B cell (primary cell): ENCODE measurements at regions not wholly inside any gene's neighbourhood (a gene's known extent, or its start where the extent isn't known, plus 50 kb on each side); places are given as distances from the start of the nearest gene placed in this dataset.

Source experiments
- ATAC-seq: fragments of 200-7000 bp; cut with Tn5 transposase; one replicate; pipeline ENCODE4 v1.10.0; 2021; ENCODE audit warnings: low read depth, mild to moderate bottlenecking, moderate number of reproducible peaks, moderate library complexity
- CTCF ChIA-PET: fragments of 350-600 bp; sonication (Branson Sonifier 250); formaldehyde crosslinking; loops from one replicate; lab custom pipeline; 2021; ENCODE audit warnings: antibody characterized with exemption, inconsistent platforms; lab: Charles Lee
- POLR2A ChIA-PET: fragments of 350-600 bp; sonication (Branson Sonifier 250); formaldehyde crosslinking; loops from one replicate; lab custom pipeline; 2021; ENCODE audit warnings: antibody characterized with exemption; lab: Charles Lee
- DNase-seq: peaks from one replicate; pipeline ENCODE4 v3.0.0; 2013
- H2AFZ ChIP-seq: 2 replicates; pipeline ENCODE4 v1.6.1; 2012; ENCODE audit warnings: mild to moderate bottlenecking, low read depth, low read length; ENCODE audit not compliant: insufficient read depth, poor library complexity, severe bottlenecking
- H3K27ac ChIP-seq, 2 donors: 1 replicate in 1 of 2; 2 replicates in 1 of 2; pipeline ENCODE4 v1.5.1; 2012 to 2013; ENCODE audit warnings: low read length in 2 of 2, mild to moderate bottlenecking in 2 of 2, moderate library complexity in 1 of 2
- H3K27me3 ChIP-seq, 4 experiments: fragments of 200-600 bp in 1 of 4; sonication (generic) in 1 of 4; replicated peaks in 1 of 4; 1 replicate in 2 of 4; 2 replicates in 2 of 4; pipeline versions ENCODE4 v1.6.1 to v1.7.0; 2013 to 2016; ENCODE audit warnings: low read length in 3 of 4, mild to moderate bottlenecking in 2 of 4, mixed read lengths in 1 of 4, moderate library complexity in 1 of 4; ENCODE audit not compliant: insufficient read depth in 4 of 4, control insufficient read depth in 3 of 4; ENCODE audit errors: control extremely low read depth in 1 of 4
- H3K36me3 ChIP-seq, 2 experiments: replicated peaks in 1 of 2; 1 replicate in 1 of 2; 2 replicates in 1 of 2; pipeline versions ENCODE4 v1.6.1 to v1.7.1; 2013; ENCODE audit warnings: low read length in 1 of 2; ENCODE audit not compliant: insufficient read depth in 2 of 2, control insufficient read depth in 1 of 2; ENCODE audit errors: control extremely low read depth in 1 of 2, extremely low read depth in 1 of 2
- H3K4me1 ChIP-seq, 2 donors: fragments of 200-600 bp in 1 of 2; sonication (generic) in 1 of 2; 1 replicate in 1 of 2; 2 replicates in 1 of 2; pipeline versions ENCODE4 v1.5.1 to v1.6.1; 2013 to 2017; ENCODE audit warnings: low read length in 2 of 2; ENCODE audit not compliant: control insufficient read depth in 2 of 2, insufficient read depth in 2 of 2
- H3K4me2 ChIP-seq: replicated peaks from 2 replicates; pipeline ENCODE3; 2012; ENCODE audit warnings: mild to moderate bottlenecking, low read depth, low read length; ENCODE audit not compliant: poor library complexity, severe bottlenecking
- H3K4me3 ChIP-seq, 5 experiments: fragments of 200-600 bp in 1 of 5; sonication (generic) in 1 of 5; 1 replicate in 3 of 5; 2 replicates in 2 of 5; pipeline versions ENCODE4 v1.5.1 to v1.7.0; 2011 to 2016; ENCODE audit warnings: low read length in 4 of 5, mild to moderate bottlenecking in 4 of 5, low read depth in 2 of 5, control low read depth in 1 of 5, moderate library complexity in 1 of 5; ENCODE audit not compliant: insufficient read depth in 1 of 5; ENCODE audit errors: control extremely low read depth in 1 of 5, extremely low read depth in 1 of 5
- H3K79me2 ChIP-seq: fragments of 200-600 bp; sonication (generic); one replicate; pipeline ENCODE4 v1.6.0; 2016; ENCODE audit warnings: low read length; ENCODE audit not compliant: control insufficient read depth, insufficient read depth
- H3K9ac ChIP-seq: fragments of 200-600 bp; sonication (generic); 2 replicates; pipeline ENCODE4 v1.6.1; 2017; ENCODE audit warnings: mild to moderate bottlenecking, low read length, moderate library complexity
- H3K9me3 ChIP-seq, 3 donors: one replicate each; pipeline versions ENCODE4 v1.6.1 to v1.7.1; 2013; ENCODE audit warnings: low read length in 2 of 3; ENCODE audit not compliant: control insufficient read depth in 2 of 3, insufficient read depth in 1 of 3; ENCODE audit errors: control extremely low read depth in 1 of 3
- H4K20me1 ChIP-seq: 2 replicates; pipeline ENCODE4 v1.6.0; 2012; ENCODE audit warnings: mild to moderate bottlenecking, low read length; ENCODE audit not compliant: insufficient read depth, control insufficient read depth, poor library complexity, severe bottlenecking
- H3K27ac Mint-ChIP-seq: one replicate; pipeline ENCODE4 v1.8.0; 2021; ENCODE audit warnings: mixed read lengths
- H3K27me3 Mint-ChIP-seq: one replicate; pipeline ENCODE4 v1.8.0; 2021; ENCODE audit warnings: mixed read lengths
- H3K4me1 Mint-ChIP-seq: one replicate; pipeline ENCODE4 v1.8.0; 2021; ENCODE audit warnings: mixed read lengths
- H3K4me3 Mint-ChIP-seq: one replicate; pipeline ENCODE4 v1.8.0; 2021; ENCODE audit warnings: mixed read lengths
- H3K9me3 Mint-ChIP-seq: one replicate; pipeline ENCODE4 v1.8.0; 2022; ENCODE audit warnings: mixed read lengths; ENCODE audit not compliant: insufficient read depth
- CTCF ChIP-seq: fragments of 200-600 bp; IDR thresholded peaks from one replicate; pipeline ENCODE4 v1.8.0; 2022; ENCODE audit warnings: antibody characterized with exemption, mild to moderate bottlenecking
- EZH2 ChIP-seq: IDR thresholded peaks from 2 replicates; pipeline ENCODE4 v1.6.1; 2012; ENCODE audit warnings: borderline replicate concordance, low read depth, mild to moderate bottlenecking, moderate library complexity, low read length; ENCODE audit not compliant: insufficient read depth, poor library complexity, severe bottlenecking
- WGBS: methylation state at CpG from one replicate; pipeline ENCODE4 v1.1.5; 2013; ENCODE audit warnings: missing lambda C conversion rate; ENCODE audit not compliant: insufficient coverage; 5-methylcytosine and 5-hydroxymethylcytosine counted together
- intact Hi-C: fragments of 100-400 bp; cut with micrococcal nuclease; formaldehyde crosslinking; loops from one replicate; pipeline ENCODE4 v1.10.0; 2022

- H4K20me1 ChIP-seq, result no peaks in the 10 kb centered on the region
- intact Hi-C loops, result no loop called here
- no peak for DNase-seq
- WGBS, result 95% methylated on average over 4 of the region's 4 CpGs
- Mint-ChIP-seq H3K27ac (no peak overlapping the region), H3K4me1 (no peaks in the 10 kb centered on the region), H3K9me3 (no peaks in the 10 kb centered on the region), H3K27me3 (peaks cover 23% of the 10 kb centered on the region), H3K4me3 (no peak overlapping the region)
- no peak for TF ChIP-seq CTCF
- no peak for TF ChIP-seq EZH2
- no peaks in the 10 kb centered on the region for H3K4me1 ChIP-seq
- H2AFZ ChIP-seq, result no peak overlapping the region
- no peaks in the 10 kb centered on the region for H3K79me2 ChIP-seq
- H3K9ac ChIP-seq, result no peak overlapping the region
- ChIA-PET CTCF (no interaction called here), POLR2A (no interaction called here)
- no peak overlapping the region for H3K4me2 ChIP-seq
- H3K27ac ChIP-seq, result no peak overlapping the region
- H3K9me3 ChIP-seq, result peaks cover 0 to 4% (median 0%) of the 10 kb centered on the region in 3 donors
- ATAC-seq, result no peak
- H3K4me3 ChIP-seq, result no peak overlapping the region
- H3K36me3 ChIP-seq, result no peaks in the 10 kb centered on the region
- H3K27me3 ChIP-seq, result peaks cover 0 to 5% (median 0%) of the 10 kb centered on the region in 4 experiments
Measured at GRCh38 chr16:9153502-9153864, 62.0 kb downstream of the HAPSTR1 start.

- Mint-ChIP-seq H3K4me1 (peaks cover under 1% of the 10 kb centered on the region), H3K4me3 (no peak overlapping the region), H3K27ac (no peak overlapping the region), H3K9me3 (no peaks in the 10 kb centered on the region), H3K27me3 (peaks cover 30% of the 10 kb centered on the region)
- no peak overlapping the region for H2AFZ ChIP-seq
- no peak overlapping the region for H3K4me2 ChIP-seq
- WGBS, result 60% methylated on average over 25 of the region's 30 CpGs
- no peaks in the 10 kb centered on the region for H3K79me2 ChIP-seq
- H3K27ac ChIP-seq, result no peak overlapping the region
- no peak overlapping the region for H3K9ac ChIP-seq
- DNase-seq (no peak), ATAC-seq (no peak)
- H3K4me1 ChIP-seq, result no peaks in the 10 kb centered on the region
- H4K20me1 ChIP-seq, result no peaks in the 10 kb centered on the region
- H3K4me3 ChIP-seq, result no peak overlapping the region
- peaks cover 0 to 4% (median 0%) of the 10 kb centered on the region in 3 donors for H3K9me3 ChIP-seq
- ChIA-PET POLR2A (no interaction called here), CTCF (no interaction called here)
- TF ChIP-seq EZH2 (no peak), CTCF (no peak)
- intact Hi-C loops, result no loop called here
- no peaks in the 10 kb centered on the region for H3K36me3 ChIP-seq
- peaks cover 0 to 10% (median 4%) of the 10 kb centered on the region in 4 experiments for H3K27me3 ChIP-seq
Measured at GRCh38 chr16:9154567-9155410, 63.3 kb downstream of the HAPSTR1 start.
